ENCODE measurements at regions not wholly inside any gene's neighbourhood (a gene's known extent, or its start where the extent isn't known, plus 50 kb on each side); places are given as distances from the start of the nearest gene placed in this dataset.

DNA sequence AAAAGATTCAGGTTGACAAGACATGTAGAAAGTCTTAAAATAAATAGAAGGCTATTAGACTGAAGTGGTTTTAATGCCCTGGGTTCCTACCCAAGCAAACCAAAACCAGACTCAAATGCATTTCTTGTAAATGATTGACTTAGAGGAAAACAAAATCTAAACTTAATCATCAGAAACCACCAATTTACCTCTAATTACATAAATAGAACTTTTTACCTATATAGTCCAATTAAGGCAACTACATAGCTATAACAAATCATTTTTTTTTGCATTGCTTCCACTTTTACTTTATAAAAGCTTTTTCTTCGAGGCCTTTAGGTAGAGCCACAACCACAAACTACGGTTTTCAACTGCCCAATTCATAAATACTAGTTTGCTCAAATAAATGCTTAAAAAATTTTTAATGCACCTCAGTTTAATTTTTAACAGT lies 231.3 kb upstream of the ARHGEF26 start:
- no peaks in the 10 kb centered on the region for H3K36me3 ChIP-seq (ENCODE audit: low read depth, missing control alignments)
- intact Hi-C loops (cut with DNase I; ENCODE audit: low total_unique reads): no loop called here
- DNase-seq: no peak

DNA sequence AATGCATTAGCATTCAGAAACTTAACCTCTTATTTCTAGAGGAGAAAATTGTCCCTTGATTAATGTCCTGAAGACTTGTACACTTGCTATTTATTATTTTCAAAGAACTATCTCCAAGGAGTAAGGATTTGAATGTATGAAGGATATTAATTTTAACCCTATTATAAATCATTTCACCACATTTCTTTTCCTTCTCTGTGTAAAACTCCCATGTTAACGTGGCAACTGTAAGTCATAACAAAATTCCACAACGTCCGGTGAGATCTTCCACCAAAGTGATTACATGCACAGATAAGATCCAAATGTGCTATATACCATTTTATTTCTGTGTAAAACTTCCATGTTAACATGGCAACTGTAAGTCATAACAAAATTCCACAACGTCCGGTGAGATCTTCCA lies 229.1 kb upstream of the ARHGEF26 start:
- TF ChIP-seq POLR2A (IDR thresholded peaks at IDR 0.05): no peak
- TF ChIP-seq, protein P1, sequence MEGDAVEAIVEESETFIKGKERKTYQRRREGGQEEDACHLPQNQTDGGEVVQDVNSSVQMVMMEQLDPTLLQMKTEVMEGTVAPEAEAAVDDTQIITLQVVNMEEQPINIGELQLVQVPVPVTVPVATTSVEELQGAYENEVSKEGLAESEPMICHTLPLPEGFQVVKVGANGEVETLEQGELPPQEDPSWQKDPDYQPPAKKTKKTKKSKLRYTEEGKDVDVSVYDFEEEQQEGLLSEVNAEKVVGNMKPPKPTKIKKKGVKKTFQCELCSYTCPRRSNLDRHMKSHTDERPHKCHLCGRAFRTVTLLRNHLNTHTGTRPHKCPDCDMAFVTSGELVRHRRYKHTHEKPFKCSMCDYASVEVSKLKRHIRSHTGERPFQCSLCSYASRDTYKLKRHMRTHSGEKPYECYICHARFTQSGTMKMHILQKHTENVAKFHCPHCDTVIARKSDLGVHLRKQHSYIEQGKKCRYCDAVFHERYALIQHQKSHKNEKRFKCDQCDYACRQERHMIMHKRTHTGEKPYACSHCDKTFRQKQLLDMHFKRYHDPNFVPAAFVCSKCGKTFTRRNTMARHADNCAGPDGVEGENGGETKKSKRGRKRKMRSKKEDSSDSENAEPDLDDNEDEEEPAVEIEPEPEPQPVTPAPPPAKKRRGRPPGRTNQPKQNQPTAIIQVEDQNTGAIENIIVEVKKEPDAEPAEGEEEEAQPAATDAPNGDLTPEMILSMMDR (IDR thresholded peaks at IDR 0.05): no peak
- no peaks in the 10 kb centered on the region for H3K36me3 ChIP-seq (ENCODE audit: low read depth, missing control alignments)
- intact Hi-C loops (cut with DNase I; ENCODE audit: low total_unique reads): no loop called here
- no peak overlapping the region for H3K27ac ChIP-seq
- DNase-seq: no peak
- no peaks in the 10 kb centered on the region for H3K27me3 ChIP-seq
- no peak overlapping the region for H3K4me3 ChIP-seq
- no peaks in the 10 kb centered on the region for H3K9me3 ChIP-seq
- no peaks in the 10 kb centered on the region for H3K4me1 ChIP-seq
- WGBS, 2 donors: 56 to 65% methylated on average over 5 of the region's 5 CpGs

More for the DNA sequence above, 231.3 kb upstream of the ARHGEF26 start:
- Histone ChIP-seq H3K27me3 (no peaks in the 10 kb centered on the region), H3K4me1 (no peaks in the 10 kb centered on the region), H3K4me3 (no peak overlapping the region), H3K9me3 (no peaks in the 10 kb centered on the region), H3K27ac (no peak overlapping the region)
- 69 to 70% methylated on average over 2 of the region's 2 CpGs for WGBS, 2 donors
- no peak for TF ChIP-seq POLR2A (IDR thresholded peaks at IDR 0.05)
- TF ChIP-seq, protein P1 (IDR thresholded peaks at IDR 0.05): no peak

DNA sequence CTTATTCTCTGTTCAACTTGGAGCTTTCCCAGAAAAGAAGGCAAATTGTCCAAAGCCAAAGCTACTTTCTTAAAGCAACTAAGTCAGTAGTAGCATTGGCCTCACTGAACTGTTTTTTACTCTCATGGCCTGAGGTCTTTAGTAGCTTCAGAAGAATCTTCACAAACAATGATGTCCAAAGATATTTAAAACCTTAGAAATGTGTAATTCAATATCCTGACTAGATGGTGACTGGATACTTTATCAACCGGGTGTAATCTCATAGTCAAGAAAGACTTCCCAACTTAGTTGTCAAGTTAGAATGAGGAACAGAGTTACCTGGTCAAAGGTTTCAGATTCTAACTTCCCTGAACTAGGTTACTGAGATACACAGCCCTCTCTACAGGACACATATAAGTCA lies 226.3 kb upstream of the ARHGEF26 start:
- 89 to 100% methylated on average over 1 of the region's 1 CpG for WGBS, 2 donors
- Histone ChIP-seq H3K4me3 (no peak overlapping the region), H3K36me3 (ENCODE audit: low read depth, missing control alignments) (no peaks in the 10 kb centered on the region), H3K9me3 (no peaks in the 10 kb centered on the region), H3K4me1 (no peaks in the 10 kb centered on the region), H3K27ac (no peak overlapping the region), H3K27me3 (no peaks in the 10 kb centered on the region)
- no peak for DNase-seq
- intact Hi-C loops (cut with DNase I; ENCODE audit: low total_unique reads): no loop called here
- no peak for TF ChIP-seq POLR2A (IDR thresholded peaks at IDR 0.05)
- TF ChIP-seq, protein P1 (IDR thresholded peaks at IDR 0.05): no peak

DNA sequence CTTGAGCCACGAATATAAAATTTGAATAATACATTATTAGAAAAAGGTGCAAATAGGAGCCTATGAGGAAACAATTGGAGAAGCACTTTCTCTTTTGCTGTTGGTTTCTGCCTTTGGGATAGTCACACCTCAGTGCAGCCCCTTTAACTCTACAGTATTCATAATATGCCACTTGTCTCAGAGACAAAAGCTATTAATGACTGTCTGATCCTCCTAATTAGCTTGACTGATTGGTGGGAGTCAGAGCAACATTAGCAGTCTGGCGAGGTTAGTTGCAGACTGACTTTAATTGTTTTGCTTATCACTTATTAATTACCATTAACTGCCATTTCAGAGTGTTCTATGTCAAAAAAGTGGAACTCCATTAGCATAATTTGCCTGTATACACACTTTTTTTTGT lies 225.0 kb upstream of the ARHGEF26 start:
- H3K4me1 ChIP-seq: no peaks in the 10 kb centered on the region
- H3K9me3 ChIP-seq: no peaks in the 10 kb centered on the region
- no peak overlapping the region for H3K4me3 ChIP-seq
- H3K27me3 ChIP-seq: no peaks in the 10 kb centered on the region
- no peaks in the 10 kb centered on the region for H3K36me3 ChIP-seq (ENCODE audit: low read depth, missing control alignments)
- DNase-seq: no peak
- intact Hi-C loops (cut with DNase I; ENCODE audit: low total_unique reads): no loop called here
- WGBS, 2 donors: 89% methylated on average over 2 of the region's 2 CpGs
- TF ChIP-seq, protein P1 (IDR thresholded peaks at IDR 0.05): no peak
- TF ChIP-seq POLR2A (IDR thresholded peaks at IDR 0.05): no peak
- H3K27ac ChIP-seq: no peak overlapping the region

DNA sequence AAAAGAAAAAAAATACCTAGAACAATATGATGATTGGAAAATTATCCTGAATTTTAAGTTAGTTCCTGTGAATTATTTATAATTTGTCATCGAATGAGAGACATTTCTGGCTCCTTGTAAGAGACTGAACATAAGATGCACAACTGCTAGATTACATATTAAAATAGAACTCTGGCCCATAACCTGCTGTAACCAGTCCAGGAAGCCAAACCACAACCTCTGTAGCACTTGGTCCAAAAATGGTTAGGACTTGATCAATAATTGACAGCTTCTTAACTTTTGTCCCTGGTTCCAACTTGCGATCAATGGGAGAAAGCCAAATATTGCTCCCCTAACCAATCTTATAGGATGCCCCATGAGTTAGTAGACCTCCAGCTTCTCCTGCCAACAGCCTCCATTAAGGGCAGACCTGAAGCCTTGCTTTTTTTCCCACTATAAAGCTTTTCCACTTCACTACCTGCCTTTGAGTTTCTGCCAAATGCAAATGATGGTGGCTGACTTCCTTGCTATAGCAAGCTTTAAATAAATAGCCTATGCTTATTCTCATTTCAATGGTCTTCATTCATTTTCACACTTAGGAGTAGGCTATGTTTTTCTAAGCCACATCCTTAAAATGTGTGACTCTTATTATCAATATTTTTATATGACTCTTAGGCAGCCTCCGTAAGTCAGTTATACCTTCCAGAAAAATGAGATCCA lies 224.0 kb upstream of the ARHGEF26 start:
- intact Hi-C loops (cut with DNase I; ENCODE audit: low total_unique reads): no loop called here
- Histone ChIP-seq H3K36me3 (ENCODE audit: low read depth, missing control alignments) (no peaks in the 10 kb centered on the region), H3K4me1 (no peaks in the 10 kb centered on the region), H3K4me3 (no peak overlapping the region), H3K27me3 (no peaks in the 10 kb centered on the region), H3K27ac (no peak overlapping the region), H3K9me3 (no peaks in the 10 kb centered on the region)
- no peak for DNase-seq
- no peak for TF ChIP-seq POLR2A (IDR thresholded peaks at IDR 0.05)
- TF ChIP-seq, protein P1 (IDR thresholded peaks at IDR 0.05): no peak
- 75 to 77% methylated on average over 3 of the region's 3 CpGs for WGBS, 2 donors

Measured in testis (tissue), 2 donors.